HepG2 (cell line): ENCODE measurements at regions not wholly inside any gene's neighbourhood (a gene's known extent, or its start where the extent isn't known, plus 50 kb on each side); places are given as distances from the start of the nearest gene placed in this dataset.

Source experiments
- ATAC-seq: fragments of 200-7000 bp; cut with Tn5 transposase; 3 replicates; pipeline ENCODE4 v1.9.1; 2020; ENCODE audit warnings: mild to moderate bottlenecking, moderate library complexity
- BruUV-seq: library from RNA; stranded (reverse); fragments of 400-500 nt; replicated peaks from 2 replicates; lab custom pipeline; 2021; lab: Mats Ljungman, UMichigan
- CTCF ChIA-PET: fragments of 300-600 bp; formaldehyde crosslinking; extraction: SDS; loops from one replicate; lab custom pipeline; 2021; ENCODE audit warnings: low total read pairs, inconsistent platforms, low intra/inter-chr PET ratio; lab: Yijun Ruan, JAX
- POLR2A ChIA-PET: fragments of 350-600 bp; sonication (Branson Sonifier 250); formaldehyde crosslinking; loops from one replicate; lab custom pipeline; 2020; ENCODE audit warnings: antibody characterized with exemption, inconsistent platforms; lab: Yijun Ruan, JAX
- DNase-seq: peaks from one replicate; pipeline ENCODE4 v3.0.0-alpha.2; 2015; ENCODE audit warnings: low spot score
- FAIRE-seq: peaks from 3 replicates; lab custom pipeline; 2011; peaks lifted over from hg19 to GRCh38; lab: Jason Lieb, UNC
- H2AFZ ChIP-seq: one replicate; pipeline ENCODE4 v1.6.1; 2011; ENCODE audit warnings: low read length, inconsistent platforms
- H3K27ac ChIP-seq: fragments of 300-600 bp; 3 replicates; pipeline ENCODE4 v1.8.0; 2011; ENCODE audit warnings: mixed run types, mild to moderate bottlenecking, mixed read lengths, low read length, inconsistent platforms; ENCODE audit not compliant: insufficient read depth; ENCODE audit errors: extremely low read length
- H3K27me3 ChIP-seq, 2 experiments: fragments of 200-600 bp in 1 of 2; 2 replicates in 1 of 2; 3 replicates in 1 of 2; pipeline versions ENCODE4 v1.6.0 to v1.8.0; 2011; ENCODE audit warnings: low read length in 2 of 2, mild to moderate bottlenecking in 2 of 2, moderate library complexity in 2 of 2, inconsistent platforms in 1 of 2; ENCODE audit not compliant: insufficient read depth in 2 of 2, control insufficient read depth in 1 of 2
- H3K36me3 ChIP-seq, 2 experiments: fragments of 200-600 bp in 1 of 2; replicated peaks in 1 of 2; 2 replicates in 1 of 2; 3 replicates in 1 of 2; pipeline versions ENCODE4 v1.5.1 to v1.8.0; 2011; ENCODE audit warnings: low read length in 2 of 2, inconsistent platforms in 1 of 2; ENCODE audit not compliant: insufficient read depth in 2 of 2, control insufficient read depth in 1 of 2
- H3K4me1 ChIP-seq: 2 replicates; pipeline ENCODE4 v1.5.1; 2012; ENCODE audit warnings: low read length, inconsistent platforms; ENCODE audit not compliant: insufficient read depth
- H3K4me2 ChIP-seq: 2 replicates; pipeline ENCODE4 v1.6.0; 2011; ENCODE audit warnings: low read depth, low read length, inconsistent platforms
- H3K4me3 ChIP-seq, 3 experiments: fragments of 200-600 bp in 1 of 3; sonication (generic), shearing (Covaris generic) in 1 of 3; replicated peaks in 1 of 3; 2 replicates each; pipeline ENCODE4 v1.5.1; 2011 to 2016; ENCODE audit warnings: low read length in 3 of 3, inconsistent platforms in 2 of 3, low read depth in 2 of 3, mild to moderate bottlenecking in 2 of 3, control low read depth in 1 of 3, mixed read lengths in 1 of 3; ENCODE audit not compliant: insufficient read depth in 1 of 3
- H3K79me2 ChIP-seq: one replicate; pipeline ENCODE4 v1.6.1; 2011; ENCODE audit warnings: low read length, inconsistent platforms; ENCODE audit not compliant: insufficient read depth
- H3K9ac ChIP-seq: 2 replicates; pipeline ENCODE4 v1.6.0; 2011; ENCODE audit warnings: mild to moderate bottlenecking, low read depth, low read length, inconsistent platforms; ENCODE audit not compliant: insufficient read depth
- H3K9me3 ChIP-seq: 2 replicates; pipeline ENCODE4 v1.5.1; 2012; ENCODE audit warnings: mild to moderate bottlenecking, low read length
- H4K20me1 ChIP-seq: 2 replicates; pipeline ENCODE4 v1.6.0; 2011; ENCODE audit warnings: inconsistent platforms, mild to moderate bottlenecking, low read length, moderate library complexity; ENCODE audit not compliant: insufficient read depth
- ATM ChIP-seq: fragments of 450-650 bp; IDR thresholded peaks from 2 replicates; pipeline ENCODE4 v1.7.1; 2017; ENCODE audit warnings: mild to moderate bottlenecking, borderline replicate concordance
- CEBPB ChIP-seq: IDR thresholded peaks from 2 replicates; pipeline ENCODE4 v1.6.1; 2011; ENCODE audit warnings: low read depth, low read length, improper control_type of control experiment, borderline replicate concordance
- DR1 ChIP-seq: sonication (generic); formaldehyde crosslinking; IDR thresholded peaks from 2 replicates; pipeline ENCODE4 v1.8.0; 2021; ENCODE audit warnings: mild to moderate bottlenecking, missing genetic modification reagents, inconsistent platforms
- HNF4A ChIP-seq: sonication (generic); formaldehyde crosslinking; IDR thresholded peaks from 2 replicates; pipeline ENCODE4 v1.4.0; 2020; ENCODE audit warnings: missing genetic modification reagents
- HNRNPUL1 ChIP-seq: fragments of 200-400 bp; formaldehyde crosslinking; IDR thresholded peaks from 2 replicates; pipeline ENCODE4 v1.6.1; 2017; ENCODE audit warnings: low read depth, mild to moderate bottlenecking, low read length, moderate library complexity
- HOXA7 ChIP-seq: sonication (generic); formaldehyde crosslinking; IDR thresholded peaks from 2 replicates; pipeline ENCODE4 v1.8.1; 2022; ENCODE audit warnings: mild to moderate bottlenecking, missing genetic modification reagents, moderate library complexity
- KDM3A ChIP-seq: IDR thresholded peaks from 2 replicates; pipeline ENCODE4 v1.6.1; 2018; ENCODE audit warnings: low read depth, missing compliant biosample characterization
- KLF11 ChIP-seq: IDR thresholded peaks from 2 replicates; pipeline ENCODE4 v1.6.1; 2016; ENCODE audit warnings: missing compliant biosample characterization
- MBNL3 ChIP-seq: fragments of 250-450 bp; sonication (Bioruptor Pico); conservative IDR thresholded peaks from 2 replicates; pipeline ENCODE4 v1.8.0; 2022; ENCODE audit warnings: mild to moderate bottlenecking, inconsistent platforms
- MXI1 ChIP-seq: IDR thresholded peaks from 3 replicates; pipeline ENCODE4 v1.6.1; 2012; ENCODE audit warnings: low read depth, low read length, inconsistent platforms, borderline replicate concordance
- PAF1 ChIP-seq: IDR thresholded peaks from 2 replicates; pipeline ENCODE4 v1.6.1; 2016; ENCODE audit warnings: missing genetic modification reagents, missing compliant biosample characterization
- REPIN1 ChIP-seq: sonication (generic); formaldehyde crosslinking; IDR thresholded peaks from 2 replicates; pipeline ENCODE4 v1.8.0; 2022; ENCODE audit warnings: missing genetic modification reagents, low read depth, mild to moderate bottlenecking, borderline replicate concordance
- REXO4 ChIP-seq: sonication (generic); formaldehyde crosslinking; IDR thresholded peaks from 2 replicates; pipeline ENCODE4 v1.8.0; 2022; ENCODE audit warnings: missing genetic modification reagents, mild to moderate bottlenecking, borderline replicate concordance
- RFXAP ChIP-seq: sonication (generic); formaldehyde crosslinking; IDR thresholded peaks from 2 replicates; pipeline ENCODE4 v1.4.0; 2020; ENCODE audit warnings: missing genetic modification reagents, borderline replicate concordance
- SMARCE1 ChIP-seq: fragments of 450-650 bp; IDR thresholded peaks from 2 replicates; pipeline ENCODE4 v1.6.1; 2017; ENCODE audit warnings: borderline replicate concordance
- TCF7 ChIP-seq: sonication (generic); IDR thresholded peaks from 2 replicates; pipeline ENCODE4 v1.6.1; 2016; ENCODE audit warnings: antibody characterized with exemption, low read depth
- TCF7L2 ChIP-seq: IDR thresholded peaks from 2 replicates; pipeline ENCODE4 v1.6.1; 2011; ENCODE audit warnings: mild to moderate bottlenecking, low read depth, low read length, moderate library complexity
- ZNF207 ChIP-seq: fragments of 450-650 bp; IDR thresholded peaks from 2 replicates; pipeline ENCODE4 v1.6.1; 2016; ENCODE audit warnings: antibody characterized with exemption, borderline replicate concordance
- ZNF251 ChIP-seq: sonication (generic); formaldehyde crosslinking; IDR thresholded peaks from 2 replicates; pipeline ENCODE4 v1.9.0; 2021; ENCODE audit warnings: mild to moderate bottlenecking, missing genetic modification reagents
- ZNF292 ChIP-seq: sonication (generic); formaldehyde crosslinking; IDR thresholded peaks from 2 replicates; pipeline ENCODE4 v1.8.1; 2022; ENCODE audit warnings: mild to moderate bottlenecking, low read depth, missing genetic modification reagents, borderline replicate concordance
- ZNF383 ChIP-seq: sonication (generic); formaldehyde crosslinking; IDR thresholded peaks from 2 replicates; pipeline ENCODE4 v1.4.0; 2020; ENCODE audit warnings: missing genetic modification reagents, mild to moderate bottlenecking, borderline replicate concordance
- ZNF615 ChIP-seq: sonication (generic); formaldehyde crosslinking; IDR thresholded peaks from 2 replicates; pipeline ENCODE4 v1.5.0; 2020; ENCODE audit warnings: mild to moderate bottlenecking, missing genetic modification reagents, borderline replicate concordance
- ZNF629 ChIP-seq: sonication (generic); formaldehyde crosslinking; conservative IDR thresholded peaks from 2 replicates; pipeline ENCODE4 v1.5.0; 2020; ENCODE audit warnings: missing genetic modification reagents
- WGBS: methylation state at CpG from one replicate; pipeline ENCODE4 v1.1.6; 2017; ENCODE audit warnings: low lambda C conversion rate; 5-methylcytosine and 5-hydroxymethylcytosine counted together
- in situ Hi-C: cut with HindIII; loops from 2 replicates; pipeline ENCODE4 v1.10.0; 2017; ENCODE audit warnings: low pct_unique_long_range_greater_than_20kb; ENCODE audit not compliant: extremely low pct_ligation_motif_present
- intact Hi-C: fragments of 100-400 bp; cut with micrococcal nuclease; formaldehyde crosslinking; loops from one replicate; pipeline ENCODE4 v1.10.0; 2022; ENCODE audit not compliant: unreplicated experiment
- TF ChIP-seq, protein P1 (sequence below): sonication (generic); formaldehyde crosslinking; IDR thresholded peaks from 2 replicates; pipeline ENCODE4 v1.8.0; 2022; ENCODE audit warnings: mild to moderate bottlenecking, missing genetic modification reagents, borderline replicate concordance
- TF ChIP-seq, protein P2 (sequence below): sonication (generic); formaldehyde crosslinking; IDR thresholded peaks from 2 replicates; pipeline ENCODE4 v1.4.0; 2020; ENCODE audit warnings: missing genetic modification reagents, borderline replicate concordance

DNA sequence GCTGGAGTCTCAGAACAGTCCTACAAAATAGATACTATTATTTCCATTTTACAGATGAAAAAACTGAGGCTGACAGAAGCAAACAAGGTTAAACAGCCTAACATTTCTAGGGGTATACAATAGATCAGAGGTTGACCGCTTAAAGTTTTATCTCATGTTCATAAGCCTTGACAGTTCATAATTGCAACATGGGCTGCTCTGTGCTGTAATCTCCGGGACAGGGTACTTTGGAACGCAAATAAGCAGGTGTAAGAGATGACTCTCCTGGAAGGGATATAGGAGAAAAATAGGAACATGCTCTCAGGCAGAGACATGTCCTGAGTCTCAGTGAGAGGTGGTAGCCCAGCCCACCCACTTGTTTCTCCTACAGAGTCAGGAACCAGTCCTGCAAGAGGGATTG is 72.8 kb upstream of the RBM19 start:
- H3K27me3 ChIP-seq: no peaks in the 10 kb centered on the region
- no peak overlapping the region for H3K27ac ChIP-seq
- no peaks in the 10 kb centered on the region for H4K20me1 ChIP-seq
- intact Hi-C loops: no loop called here
- H3K36me3 ChIP-seq: no peaks in the 10 kb centered on the region
- FAIRE-seq: no peak
- H3K4me1 ChIP-seq: peaks cover 22% of the 10 kb centered on the region
- H3K4me3 ChIP-seq: no peak overlapping the region
- TF ChIP-seq KLF11 (CRISPR knock-in tag) (no peak), TCF7L2 (no peak), ZNF383 (CRISPR knock-in tag) (no peak), ZNF251 (CRISPR knock-in tag) (no peak), HNF4A (CRISPR knock-in tag) (peak; percentile 41; the same call in 1 of the 2 replicates), TCF7 (peak; percentile 27; the same call in 1 of the 2 replicates), HNRNPUL1 (no peak), REPIN1 (CRISPR knock-in tag) (no peak), PAF1 (no peak), REXO4 (no peak), ZNF292 (no peak), ZNF207 (no peak), ZNF629 (peak; percentile 73), ATM (no peak), DR1 (CRISPR knock-in tag) (no peak), SMARCE1 (no peak), MXI1 (no peak), MBNL3 (CRISPR knock-in tag) (no peak), HOXA7 (CRISPR knock-in tag) (no peak), ZNF615 (CRISPR knock-in tag) (no peak), CEBPB (peak; percentile 73), KDM3A (CRISPR knock-in tag) (no peak), RFXAP (no peak)
- TF ChIP-seq, protein P1, sequence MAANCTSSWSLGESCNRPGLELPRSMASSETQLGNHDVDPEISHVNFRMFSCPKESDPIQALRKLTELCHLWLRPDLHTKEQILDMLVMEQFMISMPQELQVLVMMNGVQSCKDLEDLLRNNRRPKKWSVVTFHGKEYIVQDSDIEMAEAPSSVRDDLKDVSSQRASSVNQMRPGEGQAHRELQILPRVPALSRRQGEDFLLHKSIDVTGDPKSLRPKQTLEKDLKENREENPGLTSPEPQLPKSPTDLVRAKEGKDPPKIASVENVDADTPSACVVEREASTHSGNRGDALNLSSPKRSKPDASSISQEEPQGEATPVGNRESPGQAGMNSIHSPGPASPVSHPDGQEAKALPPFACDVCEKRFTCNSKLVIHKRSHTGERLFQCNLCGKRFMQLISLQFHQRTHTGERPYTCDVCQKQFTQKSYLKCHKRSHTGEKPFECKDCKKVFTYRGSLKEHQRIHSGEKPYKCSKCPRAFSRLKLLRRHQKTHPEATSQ (CRISPR knock-in tag): no peak
- TF ChIP-seq, protein P2, sequence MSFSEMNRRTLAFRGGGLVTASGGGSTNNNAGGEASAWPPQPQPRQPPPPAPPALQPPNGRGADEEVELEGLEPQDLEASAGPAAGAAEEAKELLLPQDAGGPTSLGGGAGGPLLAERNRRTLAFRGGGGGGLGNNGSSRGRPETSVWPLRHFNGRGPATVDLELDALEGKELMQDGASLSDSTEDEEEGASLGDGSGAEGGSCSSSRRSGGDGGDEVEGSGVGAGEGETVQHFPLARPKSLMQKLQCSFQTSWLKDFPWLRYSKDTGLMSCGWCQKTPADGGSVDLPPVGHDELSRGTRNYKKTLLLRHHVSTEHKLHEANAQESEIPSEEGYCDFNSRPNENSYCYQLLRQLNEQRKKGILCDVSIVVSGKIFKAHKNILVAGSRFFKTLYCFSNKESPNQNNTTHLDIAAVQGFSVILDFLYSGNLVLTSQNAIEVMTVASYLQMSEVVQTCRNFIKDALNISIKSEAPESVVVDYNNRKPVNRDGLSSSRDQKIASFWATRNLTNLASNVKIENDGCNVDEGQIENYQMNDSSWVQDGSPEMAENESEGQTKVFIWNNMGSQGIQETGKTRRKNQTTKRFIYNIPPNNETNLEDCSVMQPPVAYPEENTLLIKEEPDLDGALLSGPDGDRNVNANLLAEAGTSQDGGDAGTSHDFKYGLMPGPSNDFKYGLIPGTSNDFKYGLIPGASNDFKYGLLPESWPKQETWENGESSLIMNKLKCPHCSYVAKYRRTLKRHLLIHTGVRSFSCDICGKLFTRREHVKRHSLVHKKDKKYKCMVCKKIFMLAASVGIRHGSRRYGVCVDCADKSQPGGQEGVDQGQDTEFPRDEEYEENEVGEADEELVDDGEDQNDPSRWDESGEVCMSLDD (CRISPR knock-in tag): no peak
- TF ChIP-seq, all 625 proteins: peak for 4
- peak; percentile 62 for ATAC-seq
- in situ Hi-C loops: no loop called here
- peak; percentile 35 for DNase-seq
- Histone ChIP-seq H2AFZ (no peak overlapping the region), H3K9ac (no peak overlapping the region), H3K79me2 (no peaks in the 10 kb centered on the region), H3K4me2 (no peak overlapping the region), H3K9me3 (no peaks in the 10 kb centered on the region)
- ChIA-PET POLR2A (no interaction called here), CTCF (no interaction called here)
- BruUV-seq: no TSS peak
- 9% methylated on average over 3 of the region's 3 CpGs for WGBS
